OCI-LY1 (cell line): ENCODE measurements at regions not wholly inside any gene's neighbourhood (a gene's known extent, or its start where the extent isn't known, plus 50 kb on each side); places are given as distances from the start of the nearest gene placed in this dataset.

Source experiments
- CTCF ChIP-seq: fragments of 200-600 bp; sonication (generic), shearing (Covaris generic); IDR thresholded peaks from 2 replicates; pipeline ENCODE4 v1.5.1; 2017; ENCODE audit warnings: mild to moderate bottlenecking, antibody characterized with exemption, low read length, moderate library complexity, mixed read lengths
- EZH2 ChIP-seq: fragments of 200-600 bp; sonication (generic), shearing (Covaris generic); IDR thresholded peaks from 2 replicates; pipeline ENCODE4 v1.8.0; 2017; ENCODE audit warnings: borderline replicate concordance, mixed run types, mild to moderate bottlenecking, antibody characterized with exemption, low read length, moderate library complexity, mixed read lengths

GRCh38 chr3:78420611-78421010, 1347.2 kb downstream of the ROBO1 start:
- TF ChIP-seq CTCF (no peak), EZH2 (no peak)
